22Rv1 (cell line): ENCODE measurements at regions not wholly inside any gene's neighbourhood (a gene's known extent, or its start where the extent isn't known, plus 50 kb on each side); places are given as distances from the start of the nearest gene placed in this dataset.

Experiments used
- H3K27ac ChIP-seq: fragments of 450-650 bp; 2 replicates; pipeline ENCODE4 v1.5.1; 2017
- ZFX ChIP-seq: fragments of 450-650 bp; IDR thresholded peaks from 2 replicates; pipeline ENCODE4 v1.6.1; 2017; ENCODE audit warnings: antibody characterized with exemption, borderline replicate concordance
- TF ChIP-seq, protein P1 (sequence below): fragments of 450-650 bp; IDR thresholded peaks from 2 replicates; pipeline ENCODE4 v1.5.1; 2017; ENCODE audit warnings: mild to moderate bottlenecking

DNA sequence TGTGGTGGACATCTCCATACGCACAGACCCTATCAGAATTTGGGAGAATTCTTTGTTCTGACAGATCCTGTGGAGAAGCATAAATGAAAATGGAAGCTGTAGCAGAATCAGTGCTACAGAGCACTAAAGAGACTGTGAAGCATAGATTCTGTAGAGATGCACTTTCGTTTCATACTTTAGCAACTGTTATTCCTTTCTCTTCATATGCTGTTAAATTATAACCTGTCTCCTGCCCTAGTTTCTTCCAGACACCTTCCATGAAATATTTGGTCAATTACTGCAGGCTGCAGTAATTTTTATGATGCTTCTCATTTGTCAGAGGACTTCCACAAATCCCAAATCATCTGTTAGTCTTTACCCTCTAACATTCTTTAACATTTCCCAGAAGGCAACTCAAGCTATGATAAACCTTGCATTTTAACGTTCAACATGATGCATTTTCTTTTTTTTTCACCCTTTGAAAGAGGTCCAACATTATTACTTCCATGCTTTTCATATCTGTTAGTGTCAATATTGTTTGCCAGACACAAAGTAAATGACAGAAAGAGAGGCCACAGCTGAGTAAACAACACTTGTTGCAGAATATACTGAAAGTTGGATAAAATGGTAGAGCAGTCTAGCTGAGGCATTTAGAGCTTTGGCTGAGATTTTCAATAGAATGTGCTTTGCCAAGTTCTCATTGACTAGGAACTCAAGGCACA lies 412.7 kb downstream of the LMO7 start:
- TF ChIP-seq, protein P1, sequence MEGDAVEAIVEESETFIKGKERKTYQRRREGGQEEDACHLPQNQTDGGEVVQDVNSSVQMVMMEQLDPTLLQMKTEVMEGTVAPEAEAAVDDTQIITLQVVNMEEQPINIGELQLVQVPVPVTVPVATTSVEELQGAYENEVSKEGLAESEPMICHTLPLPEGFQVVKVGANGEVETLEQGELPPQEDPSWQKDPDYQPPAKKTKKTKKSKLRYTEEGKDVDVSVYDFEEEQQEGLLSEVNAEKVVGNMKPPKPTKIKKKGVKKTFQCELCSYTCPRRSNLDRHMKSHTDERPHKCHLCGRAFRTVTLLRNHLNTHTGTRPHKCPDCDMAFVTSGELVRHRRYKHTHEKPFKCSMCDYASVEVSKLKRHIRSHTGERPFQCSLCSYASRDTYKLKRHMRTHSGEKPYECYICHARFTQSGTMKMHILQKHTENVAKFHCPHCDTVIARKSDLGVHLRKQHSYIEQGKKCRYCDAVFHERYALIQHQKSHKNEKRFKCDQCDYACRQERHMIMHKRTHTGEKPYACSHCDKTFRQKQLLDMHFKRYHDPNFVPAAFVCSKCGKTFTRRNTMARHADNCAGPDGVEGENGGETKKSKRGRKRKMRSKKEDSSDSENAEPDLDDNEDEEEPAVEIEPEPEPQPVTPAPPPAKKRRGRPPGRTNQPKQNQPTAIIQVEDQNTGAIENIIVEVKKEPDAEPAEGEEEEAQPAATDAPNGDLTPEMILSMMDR: no peak
- no peak for TF ChIP-seq ZFX
- H3K27ac ChIP-seq: no peak overlapping the region

DNA sequence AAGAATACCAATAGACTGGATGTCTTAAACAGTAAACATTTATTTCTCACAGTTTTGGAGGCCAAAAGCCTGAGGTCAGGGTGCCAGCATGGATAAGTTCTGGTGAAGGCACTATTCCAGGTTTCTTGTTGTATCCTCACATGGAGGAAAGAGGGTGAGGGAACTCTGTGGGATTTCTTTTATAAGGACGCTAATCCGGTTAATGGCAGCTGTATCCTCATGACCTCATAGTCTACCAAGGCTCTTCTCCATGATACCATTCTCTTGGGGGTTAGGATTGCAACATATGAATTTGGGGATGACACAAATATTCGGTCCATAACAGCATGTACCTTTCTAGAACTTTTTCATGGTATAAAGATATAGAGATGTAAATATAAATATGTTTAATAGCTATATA lies 412.0 kb downstream of the LMO7 start:
- H3K27ac ChIP-seq: no peak overlapping the region
- TF ChIP-seq ZFX: no peak
- TF ChIP-seq, protein P1: no peak

DNA sequence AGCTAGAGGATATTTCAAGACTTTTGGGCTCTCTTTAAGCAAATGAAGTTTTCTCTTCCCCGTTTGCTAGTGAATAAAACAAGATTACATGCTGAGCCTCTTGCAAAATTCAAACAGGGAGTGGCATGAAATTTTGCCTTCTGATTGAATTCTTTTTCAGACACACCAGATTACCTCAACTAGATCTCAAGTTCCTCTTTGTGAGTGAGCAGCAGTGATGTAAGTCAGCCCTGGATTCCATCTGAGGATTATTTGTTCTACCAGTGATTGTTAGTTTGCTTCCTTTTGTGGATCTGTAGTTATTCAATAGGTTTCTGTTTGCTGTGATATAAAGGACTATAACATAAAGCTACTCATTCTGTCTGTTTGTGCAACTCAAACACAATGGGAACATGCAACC lies 407.7 kb downstream of the LMO7 start:
- TF ChIP-seq, protein P1: no peak
- TF ChIP-seq ZFX: no peak
- H3K27ac ChIP-seq: no peak overlapping the region

DNA sequence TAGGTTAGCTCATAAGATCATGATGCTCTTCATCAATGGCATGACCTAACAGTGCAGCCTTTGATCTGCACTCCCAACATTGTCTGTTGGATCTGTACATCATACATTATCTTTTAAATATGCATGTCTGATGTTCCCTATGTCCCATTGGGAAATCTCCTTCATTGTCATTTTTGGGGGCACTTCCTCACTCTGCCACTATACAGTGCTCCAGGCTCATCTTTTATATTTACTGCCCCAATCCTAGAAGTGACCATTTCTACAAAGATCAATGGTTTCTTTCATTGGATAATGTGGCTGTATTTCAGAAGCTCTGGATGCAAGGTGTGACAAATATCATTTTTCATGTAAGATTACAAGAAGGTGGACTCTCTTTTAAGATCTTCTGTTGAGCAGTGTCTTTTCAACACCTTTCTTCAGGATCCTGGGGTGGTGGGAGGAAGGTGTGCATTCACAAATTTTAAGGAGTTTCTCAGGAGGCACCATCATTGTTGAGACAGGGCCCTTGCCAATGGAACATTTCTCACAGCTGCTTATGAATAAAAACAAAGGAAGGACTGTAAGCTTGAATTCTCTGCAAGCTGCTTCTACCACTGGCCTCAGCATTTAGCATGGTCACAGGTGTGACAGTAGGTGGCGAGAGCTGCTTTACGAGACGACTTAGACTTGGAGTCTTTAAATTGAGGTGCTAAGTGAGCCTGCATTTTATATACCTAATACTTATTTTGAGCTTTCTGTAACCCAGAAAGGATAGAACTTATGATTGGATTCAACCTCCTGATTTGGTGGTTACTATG lies 403.0 kb downstream of the LMO7 start:
- TF ChIP-seq, protein P1: peak; percentile 11; the same call in 1 of the 2 replicates
- TF ChIP-seq ZFX: no peak
- H3K27ac ChIP-seq: no peak overlapping the region

DNA sequence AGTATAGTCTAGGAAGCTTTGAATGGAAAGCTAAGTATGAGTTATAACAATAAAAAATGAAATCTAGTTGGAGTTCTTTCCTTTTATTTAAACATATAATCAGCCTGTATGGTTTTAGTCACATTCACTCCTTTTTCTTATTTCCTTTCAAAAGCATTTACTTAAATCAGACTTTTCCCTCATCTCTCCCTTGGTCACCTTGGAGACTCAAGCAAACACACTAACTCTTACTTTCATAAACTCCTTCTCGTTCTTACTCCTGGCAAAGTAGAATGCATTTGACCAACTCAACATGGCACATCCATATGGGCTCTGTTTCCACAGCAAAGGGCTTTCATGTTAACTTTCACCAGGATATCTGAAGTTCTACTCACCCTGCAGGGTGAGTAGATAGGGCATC lies 400.0 kb downstream of the LMO7 start:
- TF ChIP-seq ZFX: no peak
- TF ChIP-seq, protein P1: no peak
- no peak overlapping the region for H3K27ac ChIP-seq

DNA sequence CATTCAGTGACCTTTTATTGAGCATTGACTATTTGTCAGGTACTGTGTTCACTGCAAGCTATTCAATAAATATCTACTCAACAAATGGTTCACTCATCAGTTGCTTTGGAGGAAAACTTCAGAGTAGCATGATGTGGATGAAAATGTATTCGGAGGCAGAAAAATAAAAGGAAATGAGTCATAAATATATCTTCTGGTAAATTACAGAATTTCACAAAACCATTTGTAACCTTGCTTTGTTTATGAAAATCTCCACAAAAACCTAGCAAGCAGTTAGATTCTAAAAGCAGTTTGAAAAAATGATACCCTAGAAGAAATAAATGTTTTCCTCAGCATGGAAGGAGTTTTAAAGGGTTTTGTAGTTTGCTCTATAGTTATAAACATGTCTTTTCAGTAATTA lies 399.6 kb downstream of the LMO7 start:
- no peak overlapping the region for H3K27ac ChIP-seq
- no peak for TF ChIP-seq ZFX
- TF ChIP-seq, protein P1: no peak

DNA sequence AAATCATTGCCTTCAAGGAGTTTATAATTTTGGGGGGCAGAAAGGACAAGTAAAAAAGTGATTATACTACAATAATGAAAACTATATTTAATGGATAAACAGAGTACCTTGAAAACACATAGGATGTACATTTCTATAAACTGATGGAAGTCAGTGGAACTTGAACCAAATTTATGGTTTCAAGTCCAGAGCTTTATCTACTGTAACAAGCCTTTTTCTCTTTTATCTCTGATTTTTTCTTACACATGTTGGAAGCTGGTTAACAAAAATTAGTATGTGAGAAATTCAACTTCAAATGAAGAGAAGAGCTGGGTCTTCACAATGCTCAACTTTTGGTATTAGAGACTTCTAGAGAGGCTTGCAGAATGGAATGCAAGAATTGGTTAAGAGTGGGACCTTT lies 393.6 kb downstream of the LMO7 start:
- TF ChIP-seq, protein P1: no peak
- TF ChIP-seq ZFX: no peak

More for the DNA sequence above, 393.6 kb downstream of the LMO7 start:
- H3K27ac ChIP-seq: no peak overlapping the region
